H4 (cell line): ENCODE measurements at regions not wholly inside any gene's neighbourhood (a gene's known extent, or its start where the extent isn't known, plus 50 kb on each side); places are given as distances from the start of the nearest gene placed in this dataset.

Experiments used
- DNase-seq: peaks from one replicate; pipeline ENCODE4 v3.0.0-alpha.2; 2015; ENCODE audit warnings: low spot score

DNA sequence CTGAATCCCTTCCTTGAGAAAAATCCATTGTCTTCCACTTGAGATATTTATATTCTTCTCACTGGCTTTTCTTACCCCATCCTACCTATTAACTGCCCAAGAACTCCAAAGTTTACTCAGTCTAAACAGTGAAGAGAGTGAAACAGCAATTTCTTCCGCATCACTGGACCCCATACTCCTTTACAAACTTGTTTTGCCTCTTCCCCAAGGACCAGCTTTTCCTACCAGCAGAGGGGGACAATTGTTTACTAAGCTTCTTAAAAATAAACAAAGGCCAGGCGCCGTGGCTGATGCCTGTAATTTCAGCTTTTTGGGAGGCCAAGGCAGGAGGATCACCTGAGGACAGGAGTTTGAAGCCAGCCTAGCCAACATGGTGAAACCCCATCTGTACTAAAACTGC, 52.0 kb downstream of the LRATD1 start:
- no peak for DNase-seq

DNA sequence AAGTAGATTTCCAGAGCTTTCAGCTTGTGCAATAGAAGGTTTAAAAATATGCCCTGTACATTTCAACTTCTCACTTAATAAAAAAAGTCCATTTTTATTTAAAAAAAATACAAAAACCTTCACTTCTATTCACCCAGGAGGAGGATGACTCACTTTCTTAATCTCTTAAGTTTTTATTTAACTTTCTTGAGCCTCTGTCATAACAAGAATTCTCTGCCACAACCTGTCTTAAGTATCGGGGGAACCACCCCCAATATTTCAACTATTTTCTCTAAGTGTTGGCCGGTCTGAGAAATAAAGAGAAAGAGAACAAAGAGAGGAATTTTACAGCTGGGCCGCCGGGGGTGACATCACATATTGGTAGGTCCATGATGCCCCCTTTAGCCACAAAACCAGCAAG, 58.4 kb downstream of the LRATD1 start:
- DNase-seq, result no peak

DNA sequence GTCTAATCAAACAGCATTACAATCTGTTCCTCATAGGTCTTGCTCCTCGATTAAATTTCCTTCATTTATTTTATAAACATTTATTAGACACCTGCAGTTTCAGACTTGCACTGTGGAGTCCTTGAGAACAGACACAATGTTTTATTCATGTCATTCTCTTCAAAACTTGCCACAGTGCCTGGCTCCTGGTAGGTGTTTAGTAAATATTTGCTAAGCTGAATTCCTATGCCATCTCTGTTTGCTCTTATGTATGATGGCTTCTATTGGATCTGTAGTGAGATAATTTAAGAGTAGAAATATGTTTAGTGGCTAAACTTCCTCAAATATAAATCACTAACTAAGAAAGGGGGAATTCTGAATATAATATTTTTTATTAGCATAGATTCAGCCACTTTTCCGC, 61.4 kb downstream of the LRATD1 start:
- DNase-seq, result no peak

GRCh38 chr2:14700753-14701152, 68.2 kb downstream of the LRATD1 start:
- peak; percentile 92 for DNase-seq

DNA sequence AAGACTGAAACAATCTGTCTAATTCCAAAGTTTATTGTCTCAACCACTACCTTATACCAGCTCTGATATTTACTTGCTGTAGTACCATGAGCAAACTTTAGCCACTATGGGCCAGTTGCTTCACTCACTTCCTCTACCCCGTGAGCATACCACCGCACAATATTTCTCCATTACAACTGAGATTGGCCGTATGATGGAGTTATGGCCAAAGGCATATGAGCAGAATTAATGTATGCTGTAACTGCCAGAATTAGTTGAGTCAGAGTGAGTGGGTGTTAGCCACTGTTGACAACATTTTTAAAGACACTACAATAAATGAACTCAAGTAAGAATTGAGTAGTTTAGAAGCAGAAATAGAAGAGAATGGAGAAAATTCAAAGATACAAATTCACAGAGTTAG, 69.7 kb downstream of the LRATD1 start:
- no peak for DNase-seq

- DNase-seq, result no peak
Measured at GRCh38 chr2:14706201-14706600, 73.7 kb downstream of the LRATD1 start.

DNA sequence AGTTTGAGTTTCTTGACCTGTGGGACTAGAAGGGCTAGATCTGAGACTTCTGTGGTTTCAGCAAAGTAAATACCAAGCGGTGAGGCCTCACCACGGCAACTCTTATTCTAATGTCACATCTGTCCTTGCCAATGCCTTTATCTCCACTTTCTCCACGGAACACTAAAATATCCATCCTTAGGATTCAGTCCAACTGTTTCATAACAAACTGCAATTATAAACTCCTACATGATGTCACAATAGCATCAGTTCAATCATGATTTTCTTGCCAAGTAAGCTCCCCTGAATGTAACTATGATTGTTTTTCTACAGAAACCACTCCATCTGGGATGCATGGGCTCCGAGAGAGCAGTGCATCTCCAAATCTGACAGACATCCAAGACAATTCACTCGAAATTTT, 79.6 kb downstream of the LRATD1 start:
- no peak for DNase-seq

GRCh38 chr2:14713248-14713647, 80.7 kb downstream of the LRATD1 start:
- no peak for DNase-seq

DNA sequence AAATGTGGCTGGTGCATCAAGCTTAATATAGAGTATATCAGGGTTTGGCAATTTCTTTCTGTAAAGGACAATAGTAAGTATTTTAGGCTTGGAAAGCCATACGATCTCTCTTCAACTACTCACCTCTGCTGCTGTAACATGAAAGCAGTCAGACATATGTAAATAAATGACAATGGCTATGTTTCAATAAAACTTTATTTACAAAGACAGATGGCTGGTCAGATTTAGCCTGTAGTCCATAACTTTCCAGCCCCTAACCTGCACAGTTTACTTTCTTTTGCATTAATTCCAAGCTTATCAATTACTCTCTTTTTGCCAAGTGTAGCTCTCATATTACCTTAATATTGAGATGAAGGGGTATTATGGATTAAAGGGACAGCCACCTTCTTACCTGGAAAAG, 83.1 kb downstream of the LRATD1 start:
- no peak for DNase-seq

DNA sequence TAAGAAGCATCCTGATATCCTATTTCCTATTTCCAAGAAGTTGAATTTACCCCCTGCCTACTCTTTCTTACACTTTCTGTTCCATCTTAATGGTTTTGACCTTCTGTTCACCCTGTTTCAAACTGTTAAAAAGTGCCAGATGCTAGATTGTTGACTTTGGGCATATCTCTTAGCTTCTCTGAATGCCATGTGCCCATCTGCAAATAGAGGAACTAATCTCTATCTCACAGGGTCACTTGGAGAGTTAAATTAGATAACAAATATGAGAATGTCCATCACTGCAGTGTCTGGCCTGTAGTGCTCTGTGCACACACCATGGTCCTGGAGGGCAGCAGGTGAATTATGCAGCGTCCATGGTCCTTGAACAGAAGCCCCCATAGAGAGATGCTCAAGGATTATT, 83.8 kb downstream of the LRATD1 start:
- DNase-seq, result no peak

DNA sequence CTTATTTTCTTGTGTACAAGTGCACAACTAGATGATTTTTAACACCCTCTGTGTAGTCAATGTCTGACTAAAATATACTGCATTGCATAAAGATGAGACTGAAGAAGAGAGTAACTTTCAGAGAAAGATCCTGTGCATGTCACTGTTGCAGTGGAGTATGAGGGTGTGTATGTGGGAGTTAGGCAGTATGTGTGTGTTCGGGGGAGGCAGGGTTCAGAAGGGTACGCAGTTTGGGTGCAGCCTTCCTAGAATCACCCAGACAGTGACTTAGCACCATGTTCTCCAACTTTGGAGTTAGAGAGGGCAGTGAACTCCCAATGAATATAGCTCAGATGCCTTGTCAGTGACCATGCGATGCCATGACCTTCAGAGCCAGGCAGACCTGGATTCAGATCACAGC, 84.6 kb downstream of the LRATD1 start:
- no peak for DNase-seq

DNA sequence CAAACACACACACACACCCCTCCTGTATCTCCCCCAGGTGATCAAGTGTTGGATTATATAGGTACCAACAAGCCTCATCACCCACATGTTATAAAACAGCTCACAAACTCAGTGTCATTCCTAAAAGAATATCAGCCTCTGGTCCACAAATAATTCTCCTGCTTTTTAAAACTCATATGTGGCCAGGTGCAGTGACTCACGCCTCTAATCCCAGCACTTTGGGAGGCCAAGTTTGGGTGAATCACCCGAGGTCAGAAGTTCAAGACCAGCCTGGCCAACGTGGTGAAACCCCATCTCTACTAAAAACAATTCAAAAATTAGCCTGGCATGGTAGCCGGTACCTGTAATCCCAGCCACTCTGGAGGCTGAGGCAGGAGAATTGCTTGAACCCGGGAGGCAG, 87.8 kb downstream of the LRATD1 start:
- DNase-seq, result peak; percentile 5

DNA sequence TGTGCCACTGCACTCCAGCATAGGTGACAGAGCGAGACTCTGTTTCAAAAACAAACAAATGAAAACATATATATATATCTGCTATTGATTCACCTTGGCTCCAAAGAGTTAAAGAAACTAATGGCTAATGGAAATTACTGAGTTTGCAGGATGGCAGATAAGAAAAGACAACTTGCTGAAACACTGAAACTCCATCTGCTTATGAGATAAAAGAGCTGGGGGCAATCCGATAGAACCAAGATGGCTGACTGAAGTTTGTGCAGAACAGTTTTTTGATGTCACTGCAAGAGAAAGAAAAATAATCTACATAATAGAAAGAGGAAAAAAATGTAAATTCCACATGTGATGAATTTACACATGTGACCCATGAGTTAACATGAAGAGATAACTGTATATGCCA, 88.2 kb downstream of the LRATD1 start:
- DNase-seq, result no peak

DNA sequence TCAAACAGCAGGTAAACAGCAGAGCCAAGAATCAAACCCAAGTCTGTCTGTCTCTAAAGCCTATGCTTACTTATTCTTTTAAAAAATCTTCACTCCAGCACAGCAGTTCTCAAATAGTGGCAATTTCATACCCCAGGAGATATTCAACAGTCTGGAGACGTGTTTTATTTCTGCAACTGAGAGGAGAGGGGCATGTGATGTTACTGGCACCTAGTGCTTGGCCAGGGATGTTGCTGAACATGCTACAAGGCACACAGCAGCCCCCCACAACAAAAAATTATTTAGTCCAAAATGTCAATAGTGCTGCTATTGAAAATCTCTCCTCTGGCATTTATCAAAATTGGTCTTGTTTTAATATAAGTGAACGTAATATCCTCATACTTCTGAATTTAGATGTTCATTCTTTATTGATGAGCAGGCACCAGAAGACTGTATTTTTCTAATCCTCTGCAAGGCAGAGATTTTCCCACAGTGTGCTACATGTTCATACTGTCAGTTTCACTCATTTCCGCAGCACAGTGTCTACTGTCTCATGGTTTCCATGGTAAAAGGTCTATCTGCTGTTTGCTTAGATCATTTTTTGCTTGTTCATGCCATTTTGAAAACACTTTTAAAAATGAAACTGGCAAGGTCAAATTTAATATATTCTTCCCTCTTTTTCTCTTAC, 90.5 kb downstream of the LRATD1 start:
- DNase-seq, result no peak

- DNase-seq, result no peak
Measured at GRCh38 chr2:14723684-14724083, 91.2 kb downstream of the LRATD1 start.

DNA sequence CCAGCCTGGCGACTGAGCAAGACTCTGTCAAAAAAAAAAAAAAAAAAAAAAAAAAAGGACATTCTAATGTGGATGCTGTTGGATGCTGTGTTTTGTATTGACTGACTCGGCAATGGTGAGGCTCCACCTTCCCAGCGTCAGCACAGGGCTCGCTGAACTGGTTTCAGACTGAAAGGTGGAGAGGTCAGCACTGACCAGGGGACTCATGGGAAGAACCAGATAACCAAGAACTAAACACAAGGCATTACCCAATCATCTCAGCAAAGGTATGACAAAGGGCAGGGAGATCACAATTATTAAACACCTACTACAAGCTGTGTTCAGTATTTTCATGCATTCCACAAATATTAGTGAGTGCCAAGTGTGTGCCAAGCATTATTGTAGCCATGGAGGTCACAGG, 103.2 kb downstream of the LRATD1 start:
- DNase-seq, result no peak

GRCh38 chr2:14737201-14737600, 104.7 kb downstream of the LRATD1 start:
- no peak for DNase-seq

- no peak for DNase-seq
Measured at GRCh38 chr2:14743861-14744260, 111.3 kb downstream of the LRATD1 start.

DNA sequence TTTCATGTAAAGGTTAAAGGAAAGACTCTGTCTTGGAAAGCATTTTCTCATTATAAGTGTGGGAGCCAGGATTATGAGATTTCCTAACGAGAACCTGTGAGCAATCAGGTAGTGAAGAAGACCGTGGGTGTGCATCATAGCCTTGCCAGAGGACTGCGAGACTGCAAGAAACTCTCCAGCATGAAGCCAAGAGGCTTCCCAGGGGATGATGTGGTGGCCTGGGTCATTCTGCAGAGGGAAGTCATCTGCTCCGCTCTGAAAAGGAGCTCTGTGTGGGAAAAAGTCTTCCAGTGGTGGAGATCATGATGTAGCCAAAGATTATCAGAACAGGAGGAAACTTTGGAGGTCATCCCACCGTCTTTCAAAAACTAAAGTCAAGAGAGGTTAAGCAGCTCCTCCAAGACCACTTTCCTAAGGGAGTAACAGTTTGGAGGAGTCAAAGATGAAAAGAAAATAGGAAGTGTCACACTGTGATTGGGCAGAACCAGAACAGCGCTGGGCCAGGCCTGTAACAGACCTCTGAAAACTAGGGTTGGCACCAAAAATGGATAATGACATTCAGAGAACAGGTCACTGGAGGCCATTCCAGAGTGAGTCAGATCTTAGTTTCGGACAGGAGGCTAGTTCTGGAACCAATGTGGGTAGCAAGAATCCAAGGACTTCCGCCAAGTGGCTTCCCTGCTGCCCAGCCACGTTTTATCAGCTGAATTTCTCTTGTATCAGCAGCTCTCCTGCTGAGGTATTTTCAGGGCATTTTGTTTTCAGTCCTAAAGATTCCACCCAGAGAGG, 113.0 kb downstream of the LRATD1 start:
- no peak for DNase-seq

- DNase-seq, result no peak
Measured at GRCh38 chr2:14746133-14746532, 113.6 kb downstream of the LRATD1 start.

- DNase-seq, result no peak
Measured at GRCh38 chr2:14747447-14747846, 114.9 kb downstream of the LRATD1 start.

DNA sequence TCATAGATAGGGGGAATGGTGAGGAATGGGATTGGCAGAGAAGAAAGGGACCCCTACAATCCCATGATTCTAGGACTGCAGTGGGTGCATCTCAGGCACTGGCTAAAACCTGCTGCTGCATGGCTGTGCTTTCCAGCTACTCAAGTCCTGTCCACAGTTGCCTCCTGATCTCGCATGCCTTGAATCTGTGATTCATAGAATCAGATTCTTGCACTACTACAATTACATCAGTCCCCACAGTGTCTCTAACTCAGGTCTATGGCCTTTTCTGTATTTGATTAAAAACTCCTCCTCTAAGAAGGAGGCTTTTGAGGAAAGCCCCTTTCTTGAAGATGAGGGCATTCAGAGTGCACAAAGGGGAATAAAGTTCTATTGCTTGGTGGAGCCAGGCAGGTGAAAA, 117.4 kb downstream of the LRATD1 start:
- DNase-seq, result no peak

DNA sequence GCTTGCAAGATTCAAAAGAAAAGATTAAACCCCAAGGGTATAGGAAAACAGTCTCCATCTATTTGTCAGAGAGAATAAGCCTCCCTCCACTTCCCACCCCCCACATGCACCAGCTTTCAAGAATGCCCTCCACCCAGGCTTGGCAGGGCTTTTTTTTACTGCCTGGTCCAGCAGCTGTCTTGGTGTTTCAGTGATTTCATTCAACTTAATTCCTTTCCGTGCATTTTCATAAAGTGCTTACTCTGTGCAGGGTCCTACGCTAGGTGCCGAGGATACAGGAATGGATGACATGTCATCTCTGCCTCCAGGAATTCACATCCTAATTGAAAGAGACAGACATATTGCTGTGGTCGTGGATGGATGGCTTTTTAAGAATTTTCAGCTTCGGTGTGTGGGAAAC, 117.9 kb downstream of the LRATD1 start:
- no peak for DNase-seq

- DNase-seq, result no peak
Measured at GRCh38 chr2:14751581-14751980, 119.1 kb downstream of the LRATD1 start.
